ENCODE measurements at regions not wholly inside any gene's neighbourhood (a gene's known extent, or its start where the extent isn't known, plus 50 kb on each side); places are given as distances from the start of the nearest gene placed in this dataset.

DNA sequence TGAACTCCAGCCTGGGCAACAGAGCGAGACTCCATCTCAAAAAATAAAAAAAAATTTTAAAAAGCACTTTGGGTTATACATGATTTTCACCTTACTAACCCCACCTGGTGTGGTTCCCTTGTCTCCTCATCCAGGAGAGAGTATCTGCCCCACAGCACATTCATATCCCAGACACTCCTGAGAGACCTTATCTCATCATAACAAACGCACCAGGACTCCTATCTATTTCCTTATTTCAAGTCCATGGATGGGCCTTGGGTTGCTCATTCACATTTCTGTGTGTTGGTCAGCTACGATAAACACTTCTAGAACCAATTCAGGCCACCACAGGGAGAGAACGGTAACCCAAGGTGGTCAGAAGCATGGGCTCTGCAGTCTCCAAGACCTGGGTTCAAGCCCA is 88.6 kb upstream of the SPATA12 start (continued):
- TF ChIP-seq, protein P1, sequence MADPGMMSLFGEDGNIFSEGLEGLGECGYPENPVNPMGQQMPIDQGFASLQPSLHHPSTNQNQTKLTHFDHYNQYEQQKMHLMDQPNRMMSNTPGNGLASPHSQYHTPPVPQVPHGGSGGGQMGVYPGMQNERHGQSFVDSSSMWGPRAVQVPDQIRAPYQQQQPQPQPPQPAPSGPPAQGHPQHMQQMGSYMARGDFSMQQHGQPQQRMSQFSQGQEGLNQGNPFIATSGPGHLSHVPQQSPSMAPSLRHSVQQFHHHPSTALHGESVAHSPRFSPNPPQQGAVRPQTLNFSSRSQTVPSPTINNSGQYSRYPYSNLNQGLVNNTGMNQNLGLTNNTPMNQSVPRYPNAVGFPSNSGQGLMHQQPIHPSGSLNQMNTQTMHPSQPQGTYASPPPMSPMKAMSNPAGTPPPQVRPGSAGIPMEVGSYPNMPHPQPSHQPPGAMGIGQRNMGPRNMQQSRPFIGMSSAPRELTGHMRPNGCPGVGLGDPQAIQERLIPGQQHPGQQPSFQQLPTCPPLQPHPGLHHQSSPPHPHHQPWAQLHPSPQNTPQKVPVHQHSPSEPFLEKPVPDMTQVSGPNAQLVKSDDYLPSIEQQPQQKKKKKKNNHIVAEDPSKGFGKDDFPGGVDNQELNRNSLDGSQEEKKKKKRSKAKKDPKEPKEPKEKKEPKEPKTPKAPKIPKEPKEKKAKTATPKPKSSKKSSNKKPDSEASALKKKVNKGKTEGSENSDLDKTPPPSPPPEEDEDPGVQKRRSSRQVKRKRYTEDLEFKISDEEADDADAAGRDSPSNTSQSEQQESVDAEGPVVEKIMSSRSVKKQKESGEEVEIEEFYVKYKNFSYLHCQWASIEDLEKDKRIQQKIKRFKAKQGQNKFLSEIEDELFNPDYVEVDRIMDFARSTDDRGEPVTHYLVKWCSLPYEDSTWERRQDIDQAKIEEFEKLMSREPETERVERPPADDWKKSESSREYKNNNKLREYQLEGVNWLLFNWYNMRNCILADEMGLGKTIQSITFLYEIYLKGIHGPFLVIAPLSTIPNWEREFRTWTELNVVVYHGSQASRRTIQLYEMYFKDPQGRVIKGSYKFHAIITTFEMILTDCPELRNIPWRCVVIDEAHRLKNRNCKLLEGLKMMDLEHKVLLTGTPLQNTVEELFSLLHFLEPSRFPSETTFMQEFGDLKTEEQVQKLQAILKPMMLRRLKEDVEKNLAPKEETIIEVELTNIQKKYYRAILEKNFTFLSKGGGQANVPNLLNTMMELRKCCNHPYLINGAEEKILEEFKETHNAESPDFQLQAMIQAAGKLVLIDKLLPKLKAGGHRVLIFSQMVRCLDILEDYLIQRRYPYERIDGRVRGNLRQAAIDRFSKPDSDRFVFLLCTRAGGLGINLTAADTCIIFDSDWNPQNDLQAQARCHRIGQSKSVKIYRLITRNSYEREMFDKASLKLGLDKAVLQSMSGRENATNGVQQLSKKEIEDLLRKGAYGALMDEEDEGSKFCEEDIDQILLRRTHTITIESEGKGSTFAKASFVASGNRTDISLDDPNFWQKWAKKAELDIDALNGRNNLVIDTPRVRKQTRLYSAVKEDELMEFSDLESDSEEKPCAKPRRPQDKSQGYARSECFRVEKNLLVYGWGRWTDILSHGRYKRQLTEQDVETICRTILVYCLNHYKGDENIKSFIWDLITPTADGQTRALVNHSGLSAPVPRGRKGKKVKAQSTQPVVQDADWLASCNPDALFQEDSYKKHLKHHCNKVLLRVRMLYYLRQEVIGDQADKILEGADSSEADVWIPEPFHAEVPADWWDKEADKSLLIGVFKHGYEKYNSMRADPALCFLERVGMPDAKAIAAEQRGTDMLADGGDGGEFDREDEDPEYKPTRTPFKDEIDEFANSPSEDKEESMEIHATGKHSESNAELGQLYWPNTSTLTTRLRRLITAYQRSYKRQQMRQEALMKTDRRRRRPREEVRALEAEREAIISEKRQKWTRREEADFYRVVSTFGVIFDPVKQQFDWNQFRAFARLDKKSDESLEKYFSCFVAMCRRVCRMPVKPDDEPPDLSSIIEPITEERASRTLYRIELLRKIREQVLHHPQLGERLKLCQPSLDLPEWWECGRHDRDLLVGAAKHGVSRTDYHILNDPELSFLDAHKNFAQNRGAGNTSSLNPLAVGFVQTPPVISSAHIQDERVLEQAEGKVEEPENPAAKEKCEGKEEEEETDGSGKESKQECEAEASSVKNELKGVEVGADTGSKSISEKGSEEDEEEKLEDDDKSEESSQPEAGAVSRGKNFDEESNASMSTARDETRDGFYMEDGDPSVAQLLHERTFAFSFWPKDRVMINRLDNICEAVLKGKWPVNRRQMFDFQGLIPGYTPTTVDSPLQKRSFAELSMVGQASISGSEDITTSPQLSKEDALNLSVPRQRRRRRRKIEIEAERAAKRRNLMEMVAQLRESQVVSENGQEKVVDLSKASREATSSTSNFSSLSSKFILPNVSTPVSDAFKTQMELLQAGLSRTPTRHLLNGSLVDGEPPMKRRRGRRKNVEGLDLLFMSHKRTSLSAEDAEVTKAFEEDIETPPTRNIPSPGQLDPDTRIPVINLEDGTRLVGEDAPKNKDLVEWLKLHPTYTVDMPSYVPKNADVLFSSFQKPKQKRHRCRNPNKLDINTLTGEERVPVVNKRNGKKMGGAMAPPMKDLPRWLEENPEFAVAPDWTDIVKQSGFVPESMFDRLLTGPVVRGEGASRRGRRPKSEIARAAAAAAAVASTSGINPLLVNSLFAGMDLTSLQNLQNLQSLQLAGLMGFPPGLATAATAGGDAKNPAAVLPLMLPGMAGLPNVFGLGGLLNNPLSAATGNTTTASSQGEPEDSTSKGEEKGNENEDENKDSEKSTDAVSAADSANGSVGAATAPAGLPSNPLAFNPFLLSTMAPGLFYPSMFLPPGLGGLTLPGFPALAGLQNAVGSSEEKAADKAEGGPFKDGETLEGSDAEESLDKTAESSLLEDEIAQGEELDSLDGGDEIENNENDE (IDR thresholded peaks at IDR 0.05; ENCODE audit: insufficient replicate concordance, low read length) = no peak
- TF ChIP-seq CEBPB (IDR thresholded peaks at IDR 0.05; ENCODE audit: low read depth, low read length) (no peak), RAD21 (IDR thresholded peaks at IDR 0.05 in 1 of 2, conservative IDR thresholded peaks at IDR 0.05 in 1 of 2; ENCODE audit: low read depth in 2 of 2, low read length in 2 of 2) (no peak), HDAC2 (IDR thresholded peaks at IDR 0.05; ENCODE audit: borderline replicate concordance in 1 of 2, low read depth in 2 of 2, low read length in 2 of 2) (no peak), SRF (IDR thresholded peaks at IDR 0.05; ENCODE audit: low read depth, low read length) (no peak), SIN3A (conservative IDR thresholded peaks at IDR 0.05 in 1 of 2, IDR thresholded peaks at IDR 0.05 in 1 of 2; ENCODE audit: low read depth in 1 of 2, low read length in 2 of 2) (no peak)
- TF ChIP-seq, protein P2, sequence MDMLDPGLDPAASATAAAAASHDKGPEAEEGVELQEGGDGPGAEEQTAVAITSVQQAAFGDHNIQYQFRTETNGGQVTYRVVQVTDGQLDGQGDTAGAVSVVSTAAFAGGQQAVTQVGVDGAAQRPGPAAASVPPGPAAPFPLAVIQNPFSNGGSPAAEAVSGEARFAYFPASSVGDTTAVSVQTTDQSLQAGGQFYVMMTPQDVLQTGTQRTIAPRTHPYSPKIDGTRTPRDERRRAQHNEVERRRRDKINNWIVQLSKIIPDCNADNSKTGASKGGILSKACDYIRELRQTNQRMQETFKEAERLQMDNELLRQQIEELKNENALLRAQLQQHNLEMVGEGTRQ (IDR thresholded peaks at IDR 0.05; ENCODE audit: low read length) = no peak
